ENCODE measurements at regions not wholly inside any gene's neighbourhood (a gene's known extent, or its start where the extent isn't known, plus 50 kb on each side); places are given as distances from the start of the nearest gene placed in this dataset.

GRCh38 chr4:3352505-3352904 lies 59.7 kb downstream of the RGS12 start:
- H3F3A ChIP-seq (ENCODE audit: insufficient read depth, low read length), result no peaks in the 10 kb centered on the region
- no peaks in the 10 kb centered on the region for H3K79me2 ChIP-seq (ENCODE audit: insufficient read depth, low read length)
- no peaks in the 10 kb centered on the region for H3K9me3 ChIP-seq (ENCODE audit: low read length)
- no peak overlapping the region for H3K9ac ChIP-seq (ENCODE audit: low read length)
- H3K4me1 ChIP-seq (ENCODE audit: insufficient read depth, low read length, severe bottlenecking), result no peaks in the 10 kb centered on the region
- no peaks in the 10 kb centered on the region for H4K20me1 ChIP-seq (ENCODE audit: insufficient read depth, low read length)
- H3K4me2 ChIP-seq (ENCODE audit: low read length), result no peak overlapping the region
- no peak overlapping the region for H3K4me3 ChIP-seq (ENCODE audit: low read depth, low read length, poor library complexity, severe bottlenecking)
- no peak overlapping the region for H3K27ac ChIP-seq (ENCODE audit: low read depth, low read length, poor library complexity, severe bottlenecking)
- H3K36me3 ChIP-seq (ENCODE audit: insufficient read depth, low read length), result no peaks in the 10 kb centered on the region
- TF ChIP-seq EZH2 (IDR thresholded peaks at IDR 0.05; ENCODE audit: borderline replicate concordance, low read length), result no peak
- TF ChIP-seq CTCF (IDR thresholded peaks at IDR 0.05; ENCODE audit: low read length), result no peak
- H3K27me3 ChIP-seq (ENCODE audit: insufficient read depth, low read length), result no peaks in the 10 kb centered on the region
- H2AFZ ChIP-seq (ENCODE audit: low read length), result no peak overlapping the region
- H3K9me2 ChIP-seq (ENCODE audit: low read depth, low read length), result no peaks in the 10 kb centered on the region

- no peaks in the 10 kb centered on the region for H3K4me1 ChIP-seq (ENCODE audit: insufficient read depth, low read length, severe bottlenecking)
- H3K4me3 ChIP-seq (ENCODE audit: low read depth, low read length, poor library complexity, severe bottlenecking), result no peak overlapping the region
- no peaks in the 10 kb centered on the region for H3F3A ChIP-seq (ENCODE audit: insufficient read depth, low read length)
- H3K4me2 ChIP-seq (ENCODE audit: low read length), result no peak overlapping the region
- H3K9me3 ChIP-seq (ENCODE audit: low read length), result no peaks in the 10 kb centered on the region
- no peak overlapping the region for H3K27ac ChIP-seq (ENCODE audit: low read depth, low read length, poor library complexity, severe bottlenecking)
- no peaks in the 10 kb centered on the region for H3K79me2 ChIP-seq (ENCODE audit: insufficient read depth, low read length)
- H3K9ac ChIP-seq (ENCODE audit: low read length), result no peak overlapping the region
- TF ChIP-seq CTCF (IDR thresholded peaks at IDR 0.05; ENCODE audit: low read length) (no peak), EZH2 (IDR thresholded peaks at IDR 0.05; ENCODE audit: borderline replicate concordance, low read length) (no peak)
- no peaks in the 10 kb centered on the region for H3K27me3 ChIP-seq (ENCODE audit: insufficient read depth, low read length)
- H3K9me2 ChIP-seq (ENCODE audit: low read depth, low read length), result no peaks in the 10 kb centered on the region
- no peaks in the 10 kb centered on the region for H3K36me3 ChIP-seq (ENCODE audit: insufficient read depth, low read length)
- H2AFZ ChIP-seq (ENCODE audit: low read length), result no peak overlapping the region
- H4K20me1 ChIP-seq (ENCODE audit: insufficient read depth, low read length), result no peaks in the 10 kb centered on the region
Measured at GRCh38 chr4:3352941-3353594, 60.2 kb downstream of the RGS12 start.

- Histone ChIP-seq H3K4me2 (ENCODE audit: low read length) (no peak overlapping the region), H3K9me3 (ENCODE audit: low read length) (no peaks in the 10 kb centered on the region), H2AFZ (ENCODE audit: low read length) (no peak overlapping the region), H3K4me1 (ENCODE audit: insufficient read depth, low read length, severe bottlenecking) (no peaks in the 10 kb centered on the region), H3K9me2 (ENCODE audit: low read depth, low read length) (no peaks in the 10 kb centered on the region), H3K9ac (ENCODE audit: low read length) (no peak overlapping the region), H3K27ac (ENCODE audit: low read depth, low read length, poor library complexity, severe bottlenecking) (no peak overlapping the region), H3K27me3 (ENCODE audit: insufficient read depth, low read length) (no peaks in the 10 kb centered on the region), H4K20me1 (ENCODE audit: insufficient read depth, low read length) (no peaks in the 10 kb centered on the region), H3F3A (ENCODE audit: insufficient read depth, low read length) (no peaks in the 10 kb centered on the region), H3K4me3 (ENCODE audit: low read depth, low read length, poor library complexity, severe bottlenecking) (no peak overlapping the region), H3K36me3 (ENCODE audit: insufficient read depth, low read length) (no peaks in the 10 kb centered on the region), H3K79me2 (ENCODE audit: insufficient read depth, low read length) (no peaks in the 10 kb centered on the region)
- TF ChIP-seq CTCF (IDR thresholded peaks at IDR 0.05; ENCODE audit: low read length) (no peak), EZH2 (IDR thresholded peaks at IDR 0.05; ENCODE audit: borderline replicate concordance, low read length) (no peak)
Measured at GRCh38 chr4:3353752-3354454, 61.1 kb downstream of the RGS12 start.
